GM21619 (cell line): ENCODE measurements at regions not wholly inside any gene's neighbourhood (a gene's known extent, or its start where the extent isn't known, plus 50 kb on each side); places are given as distances from the start of the nearest gene placed in this dataset.
"Not testable (repeated sequence)": the region's sequence is repeated elsewhere in the genome, so short reads cannot be mapped to it uniquely, and the experiment has no call there.

ENCODE experiments used
- ATAC-seq: cut with Tn5 transposase; IDR thresholded peaks from one replicate; pipeline ENCODE4 v1.9.1; 2021; ENCODE audit not compliant: unreplicated experiment

- no peak for ATAC-seq
These were observed 254.0 kb upstream of the DMRT1 start for GRCh38 chr9:587527-587926.

- no peak for ATAC-seq
These were observed 252.5 kb upstream of the DMRT1 start for GRCh38 chr9:588981-589380.

- no peak for ATAC-seq
These were observed 251.8 kb upstream of the DMRT1 start for GRCh38 chr9:589723-590122.

- ATAC-seq, result no peak
These were observed 250.2 kb upstream of the DMRT1 start for GRCh38 chr9:591292-591691.

GRCh38 chr9:592225-592624 is 249.3 kb upstream of the DMRT1 start:
- no peak for ATAC-seq

GRCh38 chr9:592733-593132 is 248.8 kb upstream of the DMRT1 start:
- no peak for ATAC-seq

- no peak for ATAC-seq
These were observed 247.7 kb upstream of the DMRT1 start for GRCh38 chr9:593809-594208.

- ATAC-seq, result no peak
These were observed 244.8 kb upstream of the DMRT1 start for GRCh38 chr9:596703-597102.

GRCh38 chr9:600006-600405 is 241.5 kb upstream of the DMRT1 start:
- ATAC-seq, result no peak

- ATAC-seq, result no peak
These were observed 238.8 kb upstream of the DMRT1 start for GRCh38 chr9:602716-603115.

GRCh38 chr9:603126-603525 is 238.4 kb upstream of the DMRT1 start:
- no peak for ATAC-seq

- no peak for ATAC-seq
These were observed 234.1 kb upstream of the DMRT1 start for GRCh38 chr9:607417-607816.

GRCh38 chr9:613771-614347 is 227.6 kb upstream of the DMRT1 start:
- peak; percentile 95 for ATAC-seq

- no peak for ATAC-seq
These were observed 227.1 kb upstream of the DMRT1 start for GRCh38 chr9:614431-614830.

- ATAC-seq, result no peak
These were observed 225.7 kb upstream of the DMRT1 start for GRCh38 chr9:615756-616155.

- no peak for ATAC-seq
These were observed 224.8 kb upstream of the DMRT1 start for GRCh38 chr9:616694-617093.

- ATAC-seq, result no peak
These were observed 223.9 kb upstream of the DMRT1 start for GRCh38 chr9:617445-618085.

- ATAC-seq, result no peak
These were observed 223.0 kb upstream of the DMRT1 start for GRCh38 chr9:618478-618877.

GRCh38 chr9:621201-621855 is 220.2 kb upstream of the DMRT1 start:
- no peak for ATAC-seq

GRCh38 chr9:624935-625500 is 216.5 kb upstream of the DMRT1 start:
- ATAC-seq, result no peak

GRCh38 chr9:625613-626012 is 215.9 kb upstream of the DMRT1 start:
- no peak for ATAC-seq

- not testable (repeated sequence) for ATAC-seq
These were observed 215.4 kb upstream of the DMRT1 start for GRCh38 chr9:626114-626513.
